GM18508 (cell line): ENCODE measurements at regions not wholly inside any gene's neighbourhood (a gene's known extent, or its start where the extent isn't known, plus 50 kb on each side); places are given as distances from the start of the nearest gene placed in this dataset.
"Not testable (repeated sequence)": the region's sequence is repeated elsewhere in the genome, so short reads cannot be mapped to it uniquely, and the experiment has no call there.

Experiments
- ATAC-seq: cut with Tn5 transposase; IDR thresholded peaks from one replicate; pipeline ENCODE4 v1.9.1; 2021; ENCODE audit warnings: moderate number of reproducible peaks; ENCODE audit not compliant: insufficient read depth, unreplicated experiment

- ATAC-seq: no peak
These were observed 50.9 kb upstream of the UBASH3B start for GRCh38 chr11:122604621-122605020.

DNA sequence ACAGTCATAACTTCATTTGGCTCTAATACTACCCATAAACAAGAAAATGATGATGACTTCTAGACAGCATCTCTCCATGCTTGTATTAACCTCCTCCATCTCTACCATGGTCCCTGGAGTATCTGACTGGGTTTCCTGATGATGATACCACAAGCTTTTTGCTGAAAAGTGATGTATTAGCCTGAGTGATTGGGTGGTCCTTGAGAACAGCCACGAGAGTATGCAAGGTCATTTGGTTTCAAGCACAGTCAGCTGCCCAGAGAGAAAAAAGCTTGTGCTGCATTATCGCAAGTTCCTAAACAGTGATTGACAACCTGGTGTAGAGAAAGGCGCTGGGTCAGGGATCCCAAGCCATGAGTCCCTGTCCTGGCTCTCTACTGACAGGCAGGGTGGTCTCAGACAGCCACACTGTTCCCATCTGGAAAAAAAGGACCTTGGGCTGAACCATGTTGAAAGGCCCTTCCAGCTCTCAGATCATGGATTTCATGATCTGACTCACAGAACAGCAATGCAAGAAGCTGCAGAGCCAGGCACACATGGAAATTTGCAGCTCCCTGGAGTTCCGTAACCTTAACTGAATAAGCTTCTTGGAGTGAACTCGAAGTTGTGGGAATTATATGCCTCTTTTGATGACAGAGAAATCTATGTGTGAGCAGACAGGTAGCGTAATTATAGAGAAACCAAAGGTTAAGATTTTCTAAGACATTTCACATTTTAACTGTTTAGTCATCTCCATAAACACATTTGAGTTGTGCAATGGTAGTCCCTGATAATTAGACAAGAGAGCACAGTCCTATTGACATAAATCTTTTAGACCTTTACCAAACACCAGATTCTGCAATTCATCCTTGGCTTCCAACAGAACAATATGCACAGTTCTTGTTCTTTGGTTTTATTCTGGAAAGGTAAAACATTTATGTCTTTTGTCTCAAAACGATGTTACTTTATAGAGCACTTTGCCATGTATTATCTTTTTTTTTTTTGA, 54.1 kb upstream of the UBASH3B start:
- ATAC-seq: no peak

- no peak for ATAC-seq
These were observed 55.2 kb upstream of the UBASH3B start for GRCh38 chr11:122600290-122600689.

DNA sequence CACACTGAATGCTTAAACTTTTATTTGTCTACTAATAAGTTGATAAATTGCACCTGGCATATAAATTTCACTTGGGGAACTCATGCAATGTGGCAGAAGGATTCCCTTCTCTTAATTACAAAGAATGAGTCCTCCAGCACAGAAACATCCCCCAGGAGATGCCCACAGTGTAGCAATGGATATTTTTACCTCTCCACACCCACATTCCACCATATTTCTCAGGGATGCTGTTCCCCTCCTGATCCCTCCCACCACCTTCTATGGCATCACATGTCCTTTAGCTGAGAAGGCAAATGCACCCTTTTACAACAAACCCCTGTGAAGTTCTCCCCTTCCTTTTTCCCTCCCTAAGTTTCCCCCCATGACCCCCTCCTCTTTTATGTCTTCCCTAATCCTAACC, 56.1 kb upstream of the UBASH3B start:
- no peak for ATAC-seq

GRCh38 chr11:122598971-122599370, 56.6 kb upstream of the UBASH3B start:
- ATAC-seq: no peak

DNA sequence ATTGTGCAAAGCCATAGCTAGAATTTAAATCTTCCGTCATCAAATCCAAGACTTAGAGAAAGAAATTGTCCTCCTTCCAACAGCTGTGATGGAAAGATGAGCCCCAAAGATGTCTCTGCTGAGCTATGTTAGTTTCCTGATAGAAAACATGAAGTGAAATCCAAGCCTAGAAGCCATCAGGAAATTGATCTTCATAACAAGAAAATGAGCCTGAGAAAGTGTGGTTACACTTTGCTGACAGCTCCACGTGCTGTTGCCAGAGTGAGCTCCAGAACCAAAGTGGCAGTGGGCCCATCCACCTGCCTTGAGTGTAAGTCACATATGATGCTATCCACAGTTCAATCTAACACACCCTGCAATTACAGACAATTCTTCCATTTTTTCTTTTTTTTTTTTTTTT, 58.0 kb upstream of the UBASH3B start:
- ATAC-seq: no peak

GRCh38 chr11:122594986-122595645, 60.4 kb upstream of the UBASH3B start:
- no peak for ATAC-seq

DNA sequence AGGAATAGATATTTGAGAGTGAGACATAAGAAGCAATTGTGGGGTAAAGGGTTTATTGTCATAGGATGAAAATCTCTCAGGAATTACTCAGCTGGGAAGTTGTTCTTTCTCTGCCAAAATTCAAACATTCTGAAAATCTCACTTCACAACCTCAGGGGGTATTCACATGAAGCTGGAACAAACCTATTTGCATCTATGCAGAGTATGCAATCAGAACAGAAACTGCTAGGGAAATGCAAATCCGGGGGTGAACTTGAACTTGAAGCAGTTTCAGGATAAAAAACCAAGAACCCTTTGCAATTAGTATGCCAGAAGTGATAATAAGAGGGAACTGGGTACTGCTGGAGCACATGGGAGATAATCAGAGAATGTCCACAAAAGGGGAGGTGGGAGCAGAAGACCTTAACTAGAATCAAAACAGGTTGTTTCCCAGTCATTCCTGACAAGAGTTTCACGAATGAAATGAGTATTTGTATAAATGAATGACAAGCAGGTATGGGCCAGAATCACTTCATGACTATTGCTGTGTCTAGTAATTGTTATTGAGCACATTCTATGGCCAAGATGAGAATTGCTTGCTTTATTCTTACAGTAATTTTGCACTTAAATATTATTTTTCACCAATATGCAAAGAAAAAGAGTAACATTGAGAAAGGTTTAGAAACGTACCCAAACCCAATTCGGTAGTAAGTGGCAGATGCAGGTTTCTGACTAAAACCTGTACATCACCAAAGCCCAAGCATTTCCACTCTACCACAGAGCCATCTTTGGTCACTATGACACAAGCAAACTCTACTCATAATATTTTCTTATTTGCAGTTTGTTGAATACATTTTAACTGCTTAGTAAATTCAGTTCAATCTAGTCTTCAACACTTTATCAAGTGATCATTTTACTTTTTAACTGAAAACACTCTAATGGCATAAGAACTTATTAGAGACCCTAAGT, 61.8 kb upstream of the UBASH3B start:
- no peak for ATAC-seq

DNA sequence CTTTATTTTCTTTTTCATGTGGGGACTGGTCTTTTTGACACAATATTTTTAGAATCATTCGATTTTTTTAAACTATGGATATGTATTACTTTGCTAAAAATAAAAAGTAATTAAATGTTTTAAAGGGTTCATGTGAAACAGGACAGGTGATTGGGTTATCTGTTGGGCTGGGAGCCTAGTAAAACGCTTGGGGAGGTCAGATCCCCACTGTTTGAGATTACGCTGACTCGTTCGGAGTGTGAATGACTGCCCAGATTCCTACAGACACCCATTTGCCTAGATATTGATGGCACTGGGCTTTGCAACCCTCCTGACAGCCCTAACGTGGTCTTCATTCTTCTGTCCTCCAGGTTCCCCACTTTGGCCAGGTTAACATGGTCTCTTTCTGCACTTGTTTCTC, 62.9 kb upstream of the UBASH3B start:
- no peak for ATAC-seq

GRCh38 chr11:122584670-122585069, 70.9 kb upstream of the UBASH3B start:
- no peak for ATAC-seq

DNA sequence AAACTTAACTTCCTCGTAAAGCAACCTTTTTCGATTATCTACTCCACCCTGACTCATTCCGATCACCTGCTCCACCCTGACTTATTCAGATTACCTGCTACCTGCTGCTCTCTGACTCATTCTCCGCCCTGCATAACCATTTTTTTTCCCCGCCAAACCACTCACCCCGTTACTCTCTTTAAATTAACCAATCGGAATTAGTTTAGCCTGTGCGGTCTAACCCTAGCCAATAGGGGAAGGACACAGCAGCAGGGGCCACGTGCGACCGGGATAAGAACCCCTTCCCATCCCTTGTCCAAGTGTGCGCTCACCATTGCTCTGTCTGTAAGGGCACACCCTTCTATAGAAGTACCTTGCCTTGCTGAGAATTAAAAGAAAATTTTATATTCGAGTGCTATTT, 75.5 kb upstream of the UBASH3B start:
- not testable (repeated sequence) for ATAC-seq

GRCh38 chr11:122578171-122578825, 77.2 kb upstream of the UBASH3B start:
- no peak for ATAC-seq

DNA sequence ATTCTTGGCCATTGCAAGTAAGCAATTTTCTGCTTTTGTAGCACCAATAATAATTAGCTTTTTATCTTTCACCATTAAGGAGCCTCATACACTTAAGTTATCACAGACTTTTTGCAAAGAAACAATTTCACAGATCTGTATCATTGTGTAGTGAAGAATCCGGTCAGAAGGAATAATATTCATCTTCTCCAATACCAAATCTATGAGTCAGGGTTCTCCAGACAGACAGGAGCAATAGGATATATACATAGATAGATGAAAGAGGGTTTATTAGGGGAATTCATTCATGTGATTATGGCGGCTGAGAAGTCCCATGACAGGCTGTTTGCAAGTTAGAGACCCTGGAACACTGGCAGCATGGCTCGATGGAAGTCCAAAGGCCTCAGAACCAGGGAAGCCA, 82.9 kb upstream of the UBASH3B start:
- ATAC-seq: no peak

GRCh38 chr11:122563761-122564160, 91.8 kb upstream of the UBASH3B start:
- ATAC-seq: no peak

- ATAC-seq: no peak
These were observed 95.7 kb upstream of the UBASH3B start for GRCh38 chr11:122559734-122560382.

DNA sequence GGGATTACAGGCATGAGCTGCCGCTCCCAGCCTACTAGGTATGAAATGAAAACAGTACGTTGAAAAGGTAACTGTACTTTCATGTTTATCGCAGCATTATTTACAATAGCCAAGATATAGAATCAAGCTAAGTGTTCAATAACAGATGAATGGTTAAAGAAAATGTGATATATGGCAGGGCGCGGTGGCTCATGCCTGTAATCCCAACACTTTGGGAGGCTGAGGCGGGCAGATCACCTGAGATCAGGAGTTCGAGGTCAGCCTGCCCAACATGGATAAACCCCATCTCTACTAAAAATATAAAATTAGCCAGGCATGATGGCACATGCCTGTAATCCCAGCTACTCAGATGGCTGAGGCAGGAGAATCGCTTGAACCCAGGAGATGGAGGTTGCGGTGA, 96.3 kb upstream of the UBASH3B start:
- not testable (repeated sequence) for ATAC-seq

DNA sequence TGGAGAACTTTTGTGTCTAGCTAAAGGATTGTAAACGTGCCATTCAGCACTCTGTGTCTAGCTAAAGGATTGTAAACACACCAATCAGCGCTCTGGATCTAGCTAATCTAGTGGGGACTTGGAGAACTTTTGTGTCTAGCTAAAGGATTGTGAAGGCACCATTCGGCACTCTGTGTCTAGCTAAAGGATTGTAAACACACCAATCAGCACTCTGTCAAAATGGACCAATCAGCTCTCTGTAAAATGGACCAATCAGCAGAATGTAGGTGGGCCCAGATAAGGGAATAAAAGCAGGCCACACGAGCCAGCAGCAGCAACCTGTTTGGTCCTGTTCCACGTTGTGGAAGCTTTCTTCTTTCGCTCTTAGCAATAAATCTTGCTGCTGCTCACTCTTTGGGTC, 98.4 kb upstream of the UBASH3B start:
- ATAC-seq: not testable (repeated sequence)

DNA sequence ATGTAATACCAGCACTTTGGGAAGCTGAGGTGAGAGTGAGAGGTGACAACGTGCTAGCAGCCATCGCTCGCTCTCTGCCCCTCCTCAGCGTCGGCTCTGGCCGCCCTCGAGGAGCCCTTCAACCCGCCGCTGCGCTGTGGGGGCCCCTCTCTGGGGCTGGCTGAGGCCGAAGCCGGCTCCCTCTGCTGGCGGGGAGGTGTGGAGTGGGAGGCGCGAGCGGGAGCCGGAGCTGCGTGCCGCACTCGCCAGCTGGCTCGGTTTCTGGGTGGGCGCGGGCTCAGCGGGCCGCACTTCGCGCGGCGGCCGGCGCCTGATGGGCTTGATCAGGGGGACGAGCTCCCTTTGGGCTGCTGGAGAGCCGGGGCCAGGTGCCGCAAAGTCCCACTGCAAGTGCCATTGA, 98.9 kb upstream of the UBASH3B start:
- ATAC-seq: no peak

GRCh38 chr11:122538060-122538459, 117.5 kb upstream of the UBASH3B start:
- ATAC-seq: no peak
